Progenitor cell of endocrine pancreas (in vitro differentiated cells): ENCODE measurements at regions not wholly inside any gene's neighbourhood (a gene's known extent, or its start where the extent isn't known, plus 50 kb on each side); places are given as distances from the start of the nearest gene placed in this dataset.

ENCODE experiments used
- DNase-seq: peaks from one replicate; pipeline ENCODE4 v3.0.0; 2021; ENCODE audit warnings: low spot score; ENCODE audit not compliant: unreplicated experiment
- H3K27ac Mint-ChIP-seq: 2 replicates; pipeline ENCODE4 v1.8.0; 2021; ENCODE audit warnings: mild to moderate bottlenecking, moderate library complexity, mixed read lengths
- H3K27me3 Mint-ChIP-seq: 2 replicates; pipeline ENCODE4 v1.8.0; 2021; ENCODE audit warnings: mixed read lengths
- H3K36me3 Mint-ChIP-seq: 2 replicates; pipeline ENCODE4 v1.8.0; 2022; ENCODE audit warnings: mixed read lengths; ENCODE audit not compliant: insufficient read depth
- H3K4me1 Mint-ChIP-seq: 2 replicates; pipeline ENCODE4 v1.8.0; 2021; ENCODE audit warnings: low read depth, mixed read lengths
- H3K4me3 Mint-ChIP-seq: 2 replicates; pipeline ENCODE4 v1.8.0; 2021; ENCODE audit warnings: low read depth, mild to moderate bottlenecking, moderate library complexity, mixed read lengths
- H3K9me3 Mint-ChIP-seq: 2 replicates; pipeline ENCODE4 v1.8.0; 2021; ENCODE audit warnings: low read depth, mixed read lengths
- TF ChIP-seq, protein P1 (sequence below): fragments of 200-600 bp; sonication (generic); IDR thresholded peaks from one replicate; pipeline ENCODE4 v1.5.0; 2021; ENCODE audit warnings: antibody characterized with exemption, mild to moderate bottlenecking; ENCODE audit not compliant: unreplicated experiment

DNA sequence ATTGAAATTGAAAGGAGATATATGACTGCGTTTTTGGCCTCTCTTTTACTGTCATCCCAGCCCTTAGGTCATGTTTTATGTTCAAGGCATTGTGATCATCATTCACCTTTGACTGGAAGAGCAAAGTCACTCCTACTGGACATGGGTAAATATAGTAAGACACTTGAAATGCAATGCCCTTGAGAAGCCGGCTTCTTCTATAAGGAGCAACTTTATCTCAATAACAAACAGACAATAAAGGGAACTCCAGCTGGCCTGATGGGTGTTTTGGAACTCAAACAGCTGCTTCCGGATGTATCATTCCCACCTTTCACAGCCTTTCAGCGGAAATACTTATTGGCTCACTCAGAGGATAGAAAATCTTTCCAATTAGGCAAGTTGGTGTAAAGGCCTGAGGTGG lies 65.1 kb upstream of the C4orf54 start:
- TF ChIP-seq, protein P1, sequence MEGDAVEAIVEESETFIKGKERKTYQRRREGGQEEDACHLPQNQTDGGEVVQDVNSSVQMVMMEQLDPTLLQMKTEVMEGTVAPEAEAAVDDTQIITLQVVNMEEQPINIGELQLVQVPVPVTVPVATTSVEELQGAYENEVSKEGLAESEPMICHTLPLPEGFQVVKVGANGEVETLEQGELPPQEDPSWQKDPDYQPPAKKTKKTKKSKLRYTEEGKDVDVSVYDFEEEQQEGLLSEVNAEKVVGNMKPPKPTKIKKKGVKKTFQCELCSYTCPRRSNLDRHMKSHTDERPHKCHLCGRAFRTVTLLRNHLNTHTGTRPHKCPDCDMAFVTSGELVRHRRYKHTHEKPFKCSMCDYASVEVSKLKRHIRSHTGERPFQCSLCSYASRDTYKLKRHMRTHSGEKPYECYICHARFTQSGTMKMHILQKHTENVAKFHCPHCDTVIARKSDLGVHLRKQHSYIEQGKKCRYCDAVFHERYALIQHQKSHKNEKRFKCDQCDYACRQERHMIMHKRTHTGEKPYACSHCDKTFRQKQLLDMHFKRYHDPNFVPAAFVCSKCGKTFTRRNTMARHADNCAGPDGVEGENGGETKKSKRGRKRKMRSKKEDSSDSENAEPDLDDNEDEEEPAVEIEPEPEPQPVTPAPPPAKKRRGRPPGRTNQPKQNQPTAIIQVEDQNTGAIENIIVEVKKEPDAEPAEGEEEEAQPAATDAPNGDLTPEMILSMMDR, result no peak
- Mint-ChIP-seq H3K9me3 (peaks cover 5% of the 10 kb centered on the region), H3K27ac (no peak overlapping the region), H3K4me3 (no peak overlapping the region), H3K4me1 (peaks cover 3% of the 10 kb centered on the region), H3K27me3 (no peaks in the 10 kb centered on the region), H3K36me3 (no peaks in the 10 kb centered on the region)
- no peak for DNase-seq

DNA sequence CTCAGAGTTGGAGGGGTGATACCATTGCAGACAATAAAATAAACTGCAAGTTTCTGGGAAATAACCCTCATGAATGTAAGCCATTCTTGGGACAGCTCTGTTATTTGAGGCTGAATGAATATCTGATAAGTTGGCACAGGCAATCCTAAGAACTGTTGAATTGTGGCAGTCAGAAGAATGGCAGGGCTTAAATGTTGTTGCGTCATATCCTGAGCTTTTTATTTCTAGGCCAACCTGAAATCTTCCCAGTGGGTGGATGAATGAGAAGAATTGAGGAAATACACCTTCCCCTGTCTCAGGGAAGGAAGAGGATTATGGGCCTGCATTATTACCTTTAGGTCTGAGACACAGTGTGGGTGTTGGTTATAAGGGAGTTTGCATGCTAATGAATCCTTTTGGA lies 64.4 kb upstream of the C4orf54 start:
- H3K27ac Mint-ChIP-seq, result no peak overlapping the region
- TF ChIP-seq, protein P1, result no peak
- no peak for DNase-seq
- H3K4me1 Mint-ChIP-seq, result peaks cover 3% of the 10 kb centered on the region
- H3K36me3 Mint-ChIP-seq, result no peaks in the 10 kb centered on the region
- H3K9me3 Mint-ChIP-seq, result peaks cover 5% of the 10 kb centered on the region
- no peak overlapping the region for H3K4me3 Mint-ChIP-seq
- no peaks in the 10 kb centered on the region for H3K27me3 Mint-ChIP-seq

DNA sequence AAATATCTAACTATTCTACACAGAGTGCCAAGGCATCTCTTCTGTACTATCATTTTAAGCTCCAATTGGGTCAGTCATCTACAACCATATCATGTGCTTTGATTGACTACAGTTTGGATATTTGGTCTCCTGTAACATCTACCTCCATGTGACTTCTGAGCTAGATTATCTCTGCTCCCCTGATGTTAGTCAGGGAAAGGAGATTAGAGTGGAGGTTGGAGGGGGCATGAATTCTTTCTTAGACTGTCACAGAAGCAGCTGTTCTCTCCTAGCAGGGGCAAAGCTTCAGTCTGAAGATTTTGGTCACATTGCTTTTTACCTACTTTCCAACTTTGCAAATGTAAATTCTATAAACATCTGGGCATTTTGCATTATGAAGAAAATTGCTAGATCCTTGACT lies 62.6 kb upstream of the C4orf54 start:
- H3K4me1 Mint-ChIP-seq, result peaks cover 3% of the 10 kb centered on the region
- no peaks in the 10 kb centered on the region for H3K36me3 Mint-ChIP-seq
- no peaks in the 10 kb centered on the region for H3K27me3 Mint-ChIP-seq
- TF ChIP-seq, protein P1, result no peak
- no peaks in the 10 kb centered on the region for H3K9me3 Mint-ChIP-seq
- H3K4me3 Mint-ChIP-seq, result no peak overlapping the region
- no peak for DNase-seq
- no peak overlapping the region for H3K27ac Mint-ChIP-seq

DNA sequence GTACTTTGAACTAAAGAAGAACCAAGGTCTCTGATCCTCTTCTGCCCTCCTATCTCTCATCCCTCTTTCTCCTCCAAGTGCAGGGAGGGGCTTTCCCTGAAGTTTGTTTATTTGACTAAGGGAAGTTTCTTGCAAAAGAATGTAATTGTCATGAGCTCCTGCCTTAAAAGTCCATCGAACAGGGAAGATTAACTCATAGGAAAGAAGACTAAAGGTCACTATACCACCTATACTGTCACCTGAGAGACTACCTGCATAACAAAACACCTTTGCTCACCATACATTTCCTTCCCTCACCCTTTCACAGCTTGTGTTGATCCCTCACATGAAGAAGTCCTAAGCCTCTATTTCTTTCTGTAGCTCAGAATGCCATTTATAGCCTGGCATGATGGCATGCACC lies 59.4 kb upstream of the C4orf54 start:
- Mint-ChIP-seq H3K27ac (no peak overlapping the region), H3K4me3 (no peak overlapping the region), H3K9me3 (no peaks in the 10 kb centered on the region), H3K27me3 (no peaks in the 10 kb centered on the region), H3K4me1 (peaks cover 1% of the 10 kb centered on the region), H3K36me3 (no peaks in the 10 kb centered on the region)
- TF ChIP-seq, protein P1, result no peak
- DNase-seq, result no peak

DNA sequence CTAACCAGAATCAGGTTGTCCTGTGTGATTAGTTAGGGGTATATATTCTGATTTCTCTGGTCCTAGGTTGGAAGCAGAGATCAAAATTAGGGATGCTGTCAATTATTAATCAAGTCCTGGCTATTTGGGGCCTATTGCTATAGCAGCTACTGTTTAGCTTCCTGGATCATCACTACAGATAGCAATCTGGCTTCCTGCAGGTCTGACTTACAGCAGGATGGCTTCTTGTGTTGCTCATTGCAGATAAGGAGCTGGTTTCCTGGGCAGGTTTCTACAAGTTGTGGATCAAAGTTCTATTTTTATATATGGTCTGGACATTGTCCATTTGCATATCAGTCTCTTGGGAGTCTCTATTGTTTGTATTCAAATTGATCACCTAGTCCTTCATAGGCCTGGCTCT lies 57.7 kb upstream of the C4orf54 start:
- Mint-ChIP-seq H3K27ac (no peak overlapping the region), H3K4me1 (peaks cover 1% of the 10 kb centered on the region), H3K4me3 (no peak overlapping the region), H3K36me3 (no peaks in the 10 kb centered on the region), H3K27me3 (no peaks in the 10 kb centered on the region), H3K9me3 (no peaks in the 10 kb centered on the region)
- TF ChIP-seq, protein P1, result no peak
- no peak for DNase-seq
